K562 (cell line): ENCODE measurements at regions not wholly inside any gene's neighbourhood (a gene's known extent, or its start where the extent isn't known, plus 50 kb on each side); places are given as distances from the start of the nearest gene placed in this dataset.

Source experiments
- ATAC-seq: fragments of 200-7000 bp; cut with Tn5 transposase; 3 replicates; pipeline ENCODE4 v1.9.1; 2020; ENCODE audit warnings: moderate library complexity
- BruUV-seq: library from RNA; stranded (reverse); fragments of 400-500 nt; replicated peaks from 2 replicates; lab custom pipeline; 2021; lab: Mats Ljungman, UMichigan
- CTCF ChIA-PET: fragments of 300-600 bp; formaldehyde crosslinking; extraction: SDS; loops from one replicate; lab custom pipeline; 2021; ENCODE audit warnings: low intra/inter-chr PET ratio; lab: Yijun Ruan, JAX
- POLR2A ChIA-PET: fragments of 300-600, 350-650 bp; sonication (Branson Sonifier 250); formaldehyde crosslinking; extraction: SDS; loops from one replicate; lab custom pipeline; 2021; ENCODE audit warnings: antibody characterized with exemption, inconsistent platforms; lab: Yijun Ruan, JAX
- DNase-seq, 4 experiments: peaks; one replicate each; pipeline versions ENCODE4 v3.0.0 to v3.0.0-alpha.2; 2011 to 2018; ENCODE audit warnings: low spot score in 3 of 4, mixed read lengths in 3 of 4; ENCODE audit errors: extremely low read depth in 1 of 4
- FAIRE-seq: peaks from 2 replicates; lab custom pipeline; 2011; peaks lifted over from hg19 to GRCh38; lab: Jason Lieb, UNC
- H2AFZ ChIP-seq: 2 replicates; pipeline ENCODE4 v1.6.0; 2011; ENCODE audit warnings: low read depth, low read length, control low read depth, inconsistent platforms
- H3K27ac ChIP-seq: fragments of 200-600 bp; 3 replicates; pipeline ENCODE4 v1.8.0; 2011; ENCODE audit warnings: low read depth, mild to moderate bottlenecking, control low read depth, inconsistent platforms, low read length, moderate library complexity, mixed read lengths; ENCODE audit errors: extremely low read depth
- H3K27me3 ChIP-seq, 2 experiments: fragments of 300-600 bp in 1 of 2; 2 replicates in 1 of 2; 3 replicates in 1 of 2; pipeline versions ENCODE4 v1.6.0 to v1.8.0; 2011; ENCODE audit warnings: inconsistent platforms in 2 of 2, low read length in 2 of 2, mild to moderate bottlenecking in 1 of 2, mixed read lengths in 1 of 2, moderate library complexity in 1 of 2; ENCODE audit not compliant: control insufficient read depth in 2 of 2, insufficient read depth in 2 of 2
- H3K36me3 ChIP-seq: fragments of 300-600 bp; 3 replicates; pipeline ENCODE4 v1.8.0; 2011; ENCODE audit warnings: mild to moderate bottlenecking, low read length, inconsistent platforms; ENCODE audit not compliant: control insufficient read depth, insufficient read depth
- H3K4me1 ChIP-seq, 2 experiments: fragments of 200-600 bp in 1 of 2; replicated peaks in 1 of 2; 2 replicates in 1 of 2; 3 replicates in 1 of 2; pipeline versions ENCODE4 v1.5.1 to v1.8.0; 2011; ENCODE audit warnings: inconsistent platforms in 2 of 2, low read length in 2 of 2, mild to moderate bottlenecking in 1 of 2, mixed read lengths in 1 of 2, moderate library complexity in 1 of 2; ENCODE audit not compliant: control insufficient read depth in 2 of 2, insufficient read depth in 2 of 2
- H3K4me2 ChIP-seq: 2 replicates; pipeline ENCODE4 v1.6.1; 2011; ENCODE audit warnings: low read length, control low read depth, inconsistent platforms, mixed read lengths; ENCODE audit not compliant: insufficient read depth
- H3K4me3 ChIP-seq: fragments of 200-600 bp; sonication (generic), shearing (Covaris generic); 2 replicates; pipeline ENCODE4 v1.5.1; 2016; ENCODE audit warnings: control low read depth, inconsistent platforms
- H3K79me2 ChIP-seq: fragments of 200-600 bp; 3 replicates; pipeline ENCODE4 v1.8.0; 2011; ENCODE audit warnings: low read length, inconsistent platforms; ENCODE audit not compliant: control insufficient read depth, insufficient read depth
- H3K9ac ChIP-seq, 2 experiments: 2 replicates each; pipeline versions ENCODE4 v1.6.0 to v1.6.1; 2011; ENCODE audit warnings: low read depth in 2 of 2, low read length in 2 of 2, control low read depth in 1 of 2, inconsistent platforms in 1 of 2, mild to moderate bottlenecking in 1 of 2, mixed read lengths in 1 of 2; ENCODE audit not compliant: insufficient read depth in 1 of 2
- H3K9me1 ChIP-seq: one replicate; pipeline ENCODE4 v1.6.0; 2011; ENCODE audit warnings: inconsistent platforms, mild to moderate bottlenecking, low read length, moderate library complexity; ENCODE audit not compliant: control insufficient read depth, insufficient read depth
- H3K9me3 ChIP-seq: replicated peaks from 2 replicates; pipeline ENCODE4 v1.5.1; 2011; ENCODE audit warnings: low read depth, low read length, inconsistent platforms; ENCODE audit not compliant: control insufficient read depth, insufficient read depth
- H4K20me1 ChIP-seq: replicated peaks from 2 replicates; pipeline ENCODE4 v1.6.1; 2011; ENCODE audit warnings: low read length, inconsistent platforms, mixed read lengths; ENCODE audit not compliant: control insufficient read depth, insufficient read depth
- BRF2 ChIP-seq: IDR thresholded peaks from 3 replicates; pipeline ENCODE4 v1.6.1; 2011; ENCODE audit warnings: borderline replicate concordance, mild to moderate bottlenecking; ENCODE audit not compliant: insufficient read length, insufficient read depth
- CEBPG ChIP-seq, 3 experiments: fragments of 200-800 bp in 1 of 3; sonication (Bioruptor generic) in 1 of 3; sonication (generic) in 1 of 3; formaldehyde crosslinking in 1 of 3; IDR thresholded peaks in 2 of 3; conservative IDR thresholded peaks in 1 of 3; 2 replicates each; pipeline versions ENCODE4 v1.6.1 to v1.8.0; 2016 to 2022; ENCODE audit warnings: missing compliant biosample characterization in 2 of 3, missing genetic modification characterization in 2 of 3, mild to moderate bottlenecking in 1 of 3, missing genetic modification reagents in 1 of 3
- CREB1 ChIP-seq, 2 experiments: sonication (generic) in 1 of 2; formaldehyde crosslinking in 1 of 2; IDR thresholded peaks; 2 replicates each; pipeline versions ENCODE4 v1.6.1 to v1.8.0; 2012 to 2022; ENCODE audit warnings: inconsistent platforms in 1 of 2, mild to moderate bottlenecking in 1 of 2, missing genetic modification reagents in 1 of 2, moderate library complexity in 1 of 2
- ELF1 ChIP-seq: fragments of 200-800 bp; sonication (Bioruptor generic); IDR thresholded peaks from 2 replicates; pipeline ENCODE4 v1.6.1; 2016; ENCODE audit warnings: missing genetic modification characterization, missing compliant biosample characterization
- FOXO4 ChIP-seq: fragments of 450-650 bp; formaldehyde crosslinking; IDR thresholded peaks from 2 replicates; pipeline ENCODE4 v1.4.0; 2020; ENCODE audit warnings: mild to moderate bottlenecking, moderate library complexity
- GATA2 ChIP-seq: sonication (generic); formaldehyde crosslinking; IDR thresholded peaks from 2 replicates; pipeline ENCODE4 v1.4.0; 2020; ENCODE audit warnings: mild to moderate bottlenecking, missing genetic modification reagents
- NBN ChIP-seq: fragments of 450-650 bp; IDR thresholded peaks from 2 replicates; pipeline ENCODE4 v1.6.1; 2016; ENCODE audit warnings: low read depth, mild to moderate bottlenecking
- NR1H2 ChIP-seq: sonication (generic); formaldehyde crosslinking; IDR thresholded peaks from 2 replicates; pipeline ENCODE4 v1.4.0; 2020; ENCODE audit warnings: mild to moderate bottlenecking, missing genetic modification reagents
- RAD21 ChIP-seq, 2 experiments: fragments of 250-450 bp in 1 of 2; fragments of 450-650 bp in 1 of 2; sonication (Bioruptor Pico) in 1 of 2; formaldehyde crosslinking in 1 of 2; IDR thresholded peaks in 1 of 2; conservative IDR thresholded peaks in 1 of 2; 2 replicates each; pipeline versions ENCODE4 v1.4.0 to v1.8.0; 2020 to 2022; ENCODE audit warnings: mild to moderate bottlenecking in 2 of 2, moderate library complexity in 1 of 2
- RBM17 ChIP-seq: fragments of 200-400 bp; formaldehyde crosslinking; IDR thresholded peaks from 2 replicates; pipeline ENCODE4 v1.6.1; 2017; ENCODE audit warnings: low read depth, mild to moderate bottlenecking, low read length, borderline replicate concordance
- STAT6 ChIP-seq: sonication (generic); formaldehyde crosslinking; IDR thresholded peaks from 2 replicates; pipeline ENCODE4 v1.8.1; 2023; ENCODE audit warnings: mild to moderate bottlenecking, missing genetic modification reagents
- TBL1XR1 ChIP-seq, 2 experiments: IDR thresholded peaks; 2 replicates each; pipeline ENCODE4 v1.6.1; 2012; ENCODE audit warnings: improper control_type of control experiment in 2 of 2, low read length in 2 of 2, mild to moderate bottlenecking in 1 of 2
- TBP ChIP-seq: optimal IDR thresholded peaks from 2 replicates; pipeline ENCODE3; 2011; ENCODE audit warnings: low read depth, low read length, improper control_type of control experiment
- ZNF24 ChIP-seq: fragments of 450-650 bp; IDR thresholded peaks from 2 replicates; pipeline ENCODE4 v1.6.1; 2016
- ZNF449 ChIP-seq: fragments of 250-450 bp; sonication (Bioruptor Pico); IDR thresholded peaks from 2 replicates; pipeline ENCODE4 v1.8.0; 2022; ENCODE audit warnings: moderate library complexity, mild to moderate bottlenecking, inconsistent platforms
- ZNF699 ChIP-seq: fragments of 250-450 bp; sonication (Bioruptor Pico); IDR thresholded peaks from 2 replicates; pipeline ENCODE4 v1.8.0; 2021; ENCODE audit warnings: mild to moderate bottlenecking, moderate library complexity; ENCODE audit not compliant: insufficient replicate concordance
- WGBS: fragments of 100-300 bp; shearing (Covaris generic); methylation state at CpG from one replicate; pipeline ENCODE4 v1.1.6; 2016; ENCODE audit warnings: low coverage, mixed read lengths; ENCODE audit not compliant: insufficient coverage; ENCODE audit errors: missing lambda C conversion rate; 5-methylcytosine and 5-hydroxymethylcytosine counted together
- in situ Hi-C: fragments of 300-500 bp; cut with MboI; formaldehyde crosslinking; loops from 4 replicates; pipeline ENCODE4 v1.15.0; 2018; ENCODE audit warnings: inconsistent platforms, mixed read lengths
- intact Hi-C: fragments of 100-400 bp; cut with micrococcal nuclease; formaldehyde crosslinking; loops from 2 replicates; pipeline ENCODE4 v1.14.2; 2022

GRCh38 chr12:91746976-91747375 is 398.7 kb downstream of the BTG1 start:
- DNase-seq: no peak
- Histone ChIP-seq H3K36me3 (peaks cover 28% of the 10 kb centered on the region), H2AFZ (no peak overlapping the region), H3K9me1 (no peaks in the 10 kb centered on the region), H3K9ac (no peak overlapping the region), H3K79me2 (peaks cover 3% of the 10 kb centered on the region; the same call in 2 of the 3 replicates), H3K27ac (no peak overlapping the region), H3K4me1 (no peaks in the 10 kb centered on the region), H3K4me3 (no peak overlapping the region), H3K9me3 (no peaks in the 10 kb centered on the region), H3K27me3 (no peaks in the 10 kb centered on the region), H4K20me1 (0 out of 2 replicates have a peak, but pooled peaks cover 2% of the 10 kb centered on the region), H3K4me2 (no peak overlapping the region)
- FAIRE-seq: no peak
- no peak for ATAC-seq
- POLR2A ChIA-PET: interaction anchor here (0.7 kb wide), 1 partner anchor 25 kb away, joined by 3 read pairs; no protein-coding TSS in a partner anchor
- CTCF ChIA-PET: no interaction called here
- intact Hi-C loops: no loop called here
- 91% methylated on average over 1 of the region's 1 CpG for WGBS
- no TSS peak for BruUV-seq
- in situ Hi-C loops: no loop called here
- TF ChIP-seq NR1H2 (CRISPR knock-in tag) (no peak), BRF2 (no peak), TBL1XR1 (IDR thresholded peaks at IDR 0.05; ENCODE audit: low read length in 2 of 2) (no peak), STAT6 (CRISPR knock-in tag) (no peak), ZNF699 (CRISPR knock-in tag) (no peak), GATA2 (CRISPR knock-in tag) (no peak), CREB1 (IDR thresholded peaks at IDR 0.05) (no peak), CREB1 (CRISPR knock-in tag; IDR thresholded peaks at IDR 0.05) (no peak), NBN (no peak), ZNF449 (CRISPR knock-in tag) (no peak), FOXO4 (no peak), RBM17 (no peak), TBP (no peak), ZNF24 (no peak), CEBPG (CRISPR knock-in tag; IDR thresholded peaks at IDR 0.05) (no peak), CEBPG (tag; conservative IDR thresholded peaks at IDR 0.05 in 1 of 2, IDR thresholded peaks at IDR 0.05 in 1 of 2) (no peak), ELF1 (tag) (no peak), RAD21 (CRISPR knock-in tag; conservative IDR thresholded peaks at IDR 0.05 in 1 of 2, IDR thresholded peaks at IDR 0.05 in 1 of 2) (no peak)
